ENCODE measurements at regions not wholly inside any gene's neighbourhood (a gene's known extent, or its start where the extent isn't known, plus 50 kb on each side); places are given as distances from the start of the nearest gene placed in this dataset.

GRCh38 chr7:85748861-85749260, 562.0 kb upstream of the SEMA3D start:
- TF ChIP-seq, protein P1, sequence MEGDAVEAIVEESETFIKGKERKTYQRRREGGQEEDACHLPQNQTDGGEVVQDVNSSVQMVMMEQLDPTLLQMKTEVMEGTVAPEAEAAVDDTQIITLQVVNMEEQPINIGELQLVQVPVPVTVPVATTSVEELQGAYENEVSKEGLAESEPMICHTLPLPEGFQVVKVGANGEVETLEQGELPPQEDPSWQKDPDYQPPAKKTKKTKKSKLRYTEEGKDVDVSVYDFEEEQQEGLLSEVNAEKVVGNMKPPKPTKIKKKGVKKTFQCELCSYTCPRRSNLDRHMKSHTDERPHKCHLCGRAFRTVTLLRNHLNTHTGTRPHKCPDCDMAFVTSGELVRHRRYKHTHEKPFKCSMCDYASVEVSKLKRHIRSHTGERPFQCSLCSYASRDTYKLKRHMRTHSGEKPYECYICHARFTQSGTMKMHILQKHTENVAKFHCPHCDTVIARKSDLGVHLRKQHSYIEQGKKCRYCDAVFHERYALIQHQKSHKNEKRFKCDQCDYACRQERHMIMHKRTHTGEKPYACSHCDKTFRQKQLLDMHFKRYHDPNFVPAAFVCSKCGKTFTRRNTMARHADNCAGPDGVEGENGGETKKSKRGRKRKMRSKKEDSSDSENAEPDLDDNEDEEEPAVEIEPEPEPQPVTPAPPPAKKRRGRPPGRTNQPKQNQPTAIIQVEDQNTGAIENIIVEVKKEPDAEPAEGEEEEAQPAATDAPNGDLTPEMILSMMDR (IDR thresholded peaks at IDR 0.05; ENCODE audit: insufficient read depth, low read length), result no peak
- no peak for TF ChIP-seq POLR2AphosphoS5 (IDR thresholded peaks at IDR 0.05; ENCODE audit: low read depth)
- no peak for TF ChIP-seq GABPA (IDR thresholded peaks at IDR 0.05; ENCODE audit: low read depth)
- TF ChIP-seq, protein P2, sequence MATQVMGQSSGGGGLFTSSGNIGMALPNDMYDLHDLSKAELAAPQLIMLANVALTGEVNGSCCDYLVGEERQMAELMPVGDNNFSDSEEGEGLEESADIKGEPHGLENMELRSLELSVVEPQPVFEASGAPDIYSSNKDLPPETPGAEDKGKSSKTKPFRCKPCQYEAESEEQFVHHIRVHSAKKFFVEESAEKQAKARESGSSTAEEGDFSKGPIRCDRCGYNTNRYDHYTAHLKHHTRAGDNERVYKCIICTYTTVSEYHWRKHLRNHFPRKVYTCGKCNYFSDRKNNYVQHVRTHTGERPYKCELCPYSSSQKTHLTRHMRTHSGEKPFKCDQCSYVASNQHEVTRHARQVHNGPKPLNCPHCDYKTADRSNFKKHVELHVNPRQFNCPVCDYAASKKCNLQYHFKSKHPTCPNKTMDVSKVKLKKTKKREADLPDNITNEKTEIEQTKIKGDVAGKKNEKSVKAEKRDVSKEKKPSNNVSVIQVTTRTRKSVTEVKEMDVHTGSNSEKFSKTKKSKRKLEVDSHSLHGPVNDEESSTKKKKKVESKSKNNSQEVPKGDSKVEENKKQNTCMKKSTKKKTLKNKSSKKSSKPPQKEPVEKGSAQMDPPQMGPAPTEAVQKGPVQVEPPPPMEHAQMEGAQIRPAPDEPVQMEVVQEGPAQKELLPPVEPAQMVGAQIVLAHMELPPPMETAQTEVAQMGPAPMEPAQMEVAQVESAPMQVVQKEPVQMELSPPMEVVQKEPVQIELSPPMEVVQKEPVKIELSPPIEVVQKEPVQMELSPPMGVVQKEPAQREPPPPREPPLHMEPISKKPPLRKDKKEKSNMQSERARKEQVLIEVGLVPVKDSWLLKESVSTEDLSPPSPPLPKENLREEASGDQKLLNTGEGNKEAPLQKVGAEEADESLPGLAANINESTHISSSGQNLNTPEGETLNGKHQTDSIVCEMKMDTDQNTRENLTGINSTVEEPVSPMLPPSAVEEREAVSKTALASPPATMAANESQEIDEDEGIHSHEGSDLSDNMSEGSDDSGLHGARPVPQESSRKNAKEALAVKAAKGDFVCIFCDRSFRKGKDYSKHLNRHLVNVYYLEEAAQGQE (IDR thresholded peaks at IDR 0.05; ENCODE audit: insufficient replicate concordance, low read depth), result no peak

Measured in HL-60 (cell line).